Astrocyte of the spinal cord (primary cell): ENCODE measurements at regions not wholly inside any gene's neighbourhood (a gene's known extent, or its start where the extent isn't known, plus 50 kb on each side); places are given as distances from the start of the nearest gene placed in this dataset.

Experiments
- DNase-seq: peaks from one replicate; pipeline ENCODE4 v3.0.0; 2011; ENCODE audit warnings: low read depth, low spot score
- H3K4me3 ChIP-seq: 2 replicates; pipeline ENCODE4 v1.5.1; 2011; ENCODE audit warnings: low read depth, mild to moderate bottlenecking, low read length, moderate library complexity
- in situ Hi-C: cut with HindIII; loops from 2 replicates; pipeline ENCODE4 v1.10.0; 2017; ENCODE audit warnings: low sequenced_read_pairs
- TF ChIP-seq, protein P1 (sequence below): IDR thresholded peaks from 2 replicates; pipeline ENCODE4 v1.5.1; 2012; ENCODE audit warnings: low read depth, mild to moderate bottlenecking, low read length, inconsistent platforms

DNA sequence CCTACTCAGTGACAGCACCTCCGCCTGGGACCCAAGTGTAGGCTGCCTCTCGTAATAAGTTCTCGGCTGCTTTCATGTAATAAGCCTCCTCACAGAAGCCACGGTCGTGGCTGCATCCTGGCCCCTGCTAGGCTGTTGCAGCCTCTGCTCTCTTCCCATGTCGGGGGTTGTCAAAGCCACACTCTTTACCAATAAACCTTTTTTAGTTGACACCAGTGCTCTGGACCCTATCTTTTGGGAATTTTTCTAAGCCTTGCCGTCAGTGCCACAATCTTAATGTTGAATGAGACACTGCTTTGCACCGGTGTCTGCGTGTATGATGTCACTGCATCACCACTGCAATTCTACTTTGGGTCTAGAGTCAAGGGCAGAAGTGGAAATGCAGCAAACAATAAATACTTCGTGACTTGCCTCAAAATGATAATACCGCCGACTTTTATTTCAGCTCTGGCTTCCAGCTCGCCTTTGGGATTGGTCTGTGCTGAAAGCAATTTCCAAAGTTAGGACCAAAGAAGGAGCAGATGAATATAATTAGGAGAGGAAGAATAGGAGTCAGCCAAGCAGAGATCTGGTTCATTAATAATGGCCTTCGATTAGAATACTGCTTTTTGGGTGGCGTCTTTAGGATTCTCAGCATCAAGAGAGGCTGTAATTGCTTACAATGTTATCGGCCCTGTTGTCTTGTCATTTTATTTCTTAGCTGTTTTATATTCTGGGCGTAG, 57.6 kb upstream of the CCN6 start:
- TF ChIP-seq, protein P1, sequence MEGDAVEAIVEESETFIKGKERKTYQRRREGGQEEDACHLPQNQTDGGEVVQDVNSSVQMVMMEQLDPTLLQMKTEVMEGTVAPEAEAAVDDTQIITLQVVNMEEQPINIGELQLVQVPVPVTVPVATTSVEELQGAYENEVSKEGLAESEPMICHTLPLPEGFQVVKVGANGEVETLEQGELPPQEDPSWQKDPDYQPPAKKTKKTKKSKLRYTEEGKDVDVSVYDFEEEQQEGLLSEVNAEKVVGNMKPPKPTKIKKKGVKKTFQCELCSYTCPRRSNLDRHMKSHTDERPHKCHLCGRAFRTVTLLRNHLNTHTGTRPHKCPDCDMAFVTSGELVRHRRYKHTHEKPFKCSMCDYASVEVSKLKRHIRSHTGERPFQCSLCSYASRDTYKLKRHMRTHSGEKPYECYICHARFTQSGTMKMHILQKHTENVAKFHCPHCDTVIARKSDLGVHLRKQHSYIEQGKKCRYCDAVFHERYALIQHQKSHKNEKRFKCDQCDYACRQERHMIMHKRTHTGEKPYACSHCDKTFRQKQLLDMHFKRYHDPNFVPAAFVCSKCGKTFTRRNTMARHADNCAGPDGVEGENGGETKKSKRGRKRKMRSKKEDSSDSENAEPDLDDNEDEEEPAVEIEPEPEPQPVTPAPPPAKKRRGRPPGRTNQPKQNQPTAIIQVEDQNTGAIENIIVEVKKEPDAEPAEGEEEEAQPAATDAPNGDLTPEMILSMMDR: no peak
- in situ Hi-C loops: no loop called here
- no peak for DNase-seq
- H3K4me3 ChIP-seq: no peak overlapping the region

DNA sequence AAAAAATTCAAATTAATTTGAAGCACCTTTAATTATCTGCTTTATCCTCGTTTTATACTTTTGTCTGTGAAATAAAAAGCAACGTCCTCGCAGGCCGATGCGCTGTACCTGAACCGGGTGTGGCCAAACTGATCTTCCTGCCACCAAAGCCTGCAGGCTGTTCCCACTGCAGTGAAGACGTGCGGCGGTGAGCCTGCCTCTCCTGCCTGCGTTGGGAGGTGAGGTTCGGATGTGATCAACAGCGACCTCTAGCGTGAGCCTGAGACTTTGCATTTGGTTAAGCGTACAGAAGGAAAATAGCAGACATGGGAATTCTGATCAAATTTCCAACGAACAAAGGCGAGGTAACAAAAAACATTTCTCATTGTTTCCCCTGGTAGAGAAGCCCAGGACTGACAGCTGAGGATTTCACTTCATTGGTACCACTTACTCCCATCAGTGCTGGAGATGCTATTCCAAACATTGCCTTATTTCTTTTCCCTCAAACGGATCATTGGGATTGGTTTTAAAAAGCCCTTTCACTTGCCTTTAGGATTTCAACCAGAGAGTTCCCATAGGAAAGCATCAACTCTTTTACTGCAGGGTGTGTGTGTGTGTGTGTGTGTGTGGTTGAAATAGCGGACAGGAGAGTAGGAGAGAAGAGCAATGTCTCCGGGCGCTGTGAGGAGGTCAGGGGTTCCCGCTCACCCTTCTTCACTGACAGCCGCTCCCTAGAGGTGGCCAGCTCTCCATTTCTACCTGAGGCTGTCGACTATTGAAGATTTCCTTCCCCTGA, 56.6 kb upstream of the CCN6 start:
- TF ChIP-seq, protein P1: peak; percentile 88
- in situ Hi-C loops: no loop called here
- H3K4me3 ChIP-seq: no peak overlapping the region
- peak; percentile 79 for DNase-seq

DNA sequence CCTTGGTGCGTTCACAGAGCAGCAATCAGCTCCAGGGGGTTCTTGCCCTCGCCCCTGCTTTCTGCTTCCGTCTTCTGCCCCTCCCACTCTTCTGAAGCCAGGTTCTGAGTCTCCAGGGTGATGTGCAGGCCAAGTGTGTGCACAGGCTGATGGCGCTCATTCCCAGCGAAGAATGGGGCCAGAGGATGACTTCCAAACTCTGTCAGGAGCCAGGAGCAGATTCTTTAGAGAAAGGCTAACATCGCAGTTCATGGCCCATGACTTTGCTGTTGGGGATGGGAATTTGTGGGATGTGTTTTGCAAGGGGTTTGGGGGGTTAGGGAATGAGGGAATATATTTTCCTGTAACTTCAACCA, 56.1 kb upstream of the CCN6 start:
- in situ Hi-C loops: no loop called here
- TF ChIP-seq, protein P1: no peak
- no peak overlapping the region for H3K4me3 ChIP-seq
- DNase-seq: no peak

DNA sequence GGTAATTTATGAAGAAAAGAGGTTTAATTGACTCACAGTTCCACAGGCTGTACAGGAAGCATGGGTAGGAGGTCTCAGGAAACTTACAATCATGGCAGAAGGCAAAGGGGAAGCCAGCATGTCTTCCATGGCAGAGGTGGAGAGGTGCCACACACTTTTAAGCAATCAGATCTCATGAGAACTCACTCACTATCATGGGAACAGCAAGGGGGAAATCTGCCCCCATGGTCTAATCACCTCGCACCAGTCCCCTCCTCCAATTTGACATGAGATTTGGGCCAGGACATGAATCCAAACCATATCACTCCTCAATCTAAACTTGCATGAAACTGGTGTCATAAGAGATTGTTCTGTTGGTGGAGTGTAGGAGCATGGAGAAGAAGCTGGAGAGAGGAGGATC, 51.6 kb upstream of the CCN6 start:
- TF ChIP-seq, protein P1: no peak
- no peak overlapping the region for H3K4me3 ChIP-seq
- no peak for DNase-seq
- in situ Hi-C loops: no loop called here
